BJ (cell line): ENCODE measurements at regions not wholly inside any gene's neighbourhood (a gene's known extent, or its start where the extent isn't known, plus 50 kb on each side); places are given as distances from the start of the nearest gene placed in this dataset.

Experiments
- CTCF ChIA-PET: fragments of 350-600 bp; formaldehyde crosslinking; extraction: SDS; loops from one replicate; lab custom pipeline; 2021; ENCODE audit warnings: antibody characterized with exemption, inconsistent platforms; lab: Yijun Ruan, JAX
- POLR2A ChIA-PET: fragments of 300-600 bp; sonication (Branson Sonifier 250); formaldehyde crosslinking; extraction: SDS; loops from one replicate; lab custom pipeline; 2021; ENCODE audit warnings: antibody characterized with exemption; lab: Charles Lee
- DNase-seq: peaks from one replicate; pipeline ENCODE4 v3.0.0-alpha.2; 2011; ENCODE audit warnings: low read depth
- H3K27me3 ChIP-seq: 2 replicates; pipeline ENCODE4 v1.6.0; 2011; ENCODE audit warnings: low read length; ENCODE audit not compliant: control insufficient read depth, insufficient read depth
- H3K36me3 ChIP-seq: 2 replicates; pipeline ENCODE4 v1.5.1; 2011; ENCODE audit warnings: low read length; ENCODE audit not compliant: control insufficient read depth, insufficient read depth
- H3K4me3 ChIP-seq: 2 replicates; pipeline ENCODE4 v1.5.1; 2011; ENCODE audit warnings: low read depth, mild to moderate bottlenecking, control low read depth, low read length
- TF ChIP-seq, protein P1 (sequence below): IDR thresholded peaks from 2 replicates; pipeline ENCODE4 v1.5.1; 2011; ENCODE audit warnings: low read depth, mild to moderate bottlenecking, control low read depth, inconsistent platforms, low read length, moderate library complexity; ENCODE audit not compliant: insufficient read depth

DNA sequence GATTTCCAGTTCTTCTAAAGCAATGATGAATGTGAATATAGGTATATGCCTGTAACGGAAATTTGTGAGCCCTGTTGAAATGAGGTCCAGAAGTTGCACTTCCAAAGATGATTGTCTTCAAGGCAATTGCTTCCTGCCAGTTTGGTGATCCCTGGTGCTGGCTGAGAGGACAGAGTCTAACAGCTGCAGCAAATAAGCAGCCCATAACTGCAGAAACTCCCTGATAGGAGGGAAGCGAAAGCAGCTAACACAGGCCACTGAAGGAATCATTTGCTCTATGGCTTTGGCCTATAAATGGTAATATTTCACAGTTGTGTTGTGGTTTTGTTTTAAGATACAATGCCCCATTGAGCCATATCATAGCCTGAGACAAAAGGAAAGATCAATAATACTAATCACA, 451.5 kb upstream of the MIR17HG start:
- Histone ChIP-seq H3K36me3 (no peaks in the 10 kb centered on the region), H3K27me3 (no peaks in the 10 kb centered on the region), H3K4me3 (no peak overlapping the region)
- ChIA-PET CTCF (no interaction called here), POLR2A (no interaction called here)
- no peak for DNase-seq
- TF ChIP-seq, protein P1, sequence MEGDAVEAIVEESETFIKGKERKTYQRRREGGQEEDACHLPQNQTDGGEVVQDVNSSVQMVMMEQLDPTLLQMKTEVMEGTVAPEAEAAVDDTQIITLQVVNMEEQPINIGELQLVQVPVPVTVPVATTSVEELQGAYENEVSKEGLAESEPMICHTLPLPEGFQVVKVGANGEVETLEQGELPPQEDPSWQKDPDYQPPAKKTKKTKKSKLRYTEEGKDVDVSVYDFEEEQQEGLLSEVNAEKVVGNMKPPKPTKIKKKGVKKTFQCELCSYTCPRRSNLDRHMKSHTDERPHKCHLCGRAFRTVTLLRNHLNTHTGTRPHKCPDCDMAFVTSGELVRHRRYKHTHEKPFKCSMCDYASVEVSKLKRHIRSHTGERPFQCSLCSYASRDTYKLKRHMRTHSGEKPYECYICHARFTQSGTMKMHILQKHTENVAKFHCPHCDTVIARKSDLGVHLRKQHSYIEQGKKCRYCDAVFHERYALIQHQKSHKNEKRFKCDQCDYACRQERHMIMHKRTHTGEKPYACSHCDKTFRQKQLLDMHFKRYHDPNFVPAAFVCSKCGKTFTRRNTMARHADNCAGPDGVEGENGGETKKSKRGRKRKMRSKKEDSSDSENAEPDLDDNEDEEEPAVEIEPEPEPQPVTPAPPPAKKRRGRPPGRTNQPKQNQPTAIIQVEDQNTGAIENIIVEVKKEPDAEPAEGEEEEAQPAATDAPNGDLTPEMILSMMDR: no peak

DNA sequence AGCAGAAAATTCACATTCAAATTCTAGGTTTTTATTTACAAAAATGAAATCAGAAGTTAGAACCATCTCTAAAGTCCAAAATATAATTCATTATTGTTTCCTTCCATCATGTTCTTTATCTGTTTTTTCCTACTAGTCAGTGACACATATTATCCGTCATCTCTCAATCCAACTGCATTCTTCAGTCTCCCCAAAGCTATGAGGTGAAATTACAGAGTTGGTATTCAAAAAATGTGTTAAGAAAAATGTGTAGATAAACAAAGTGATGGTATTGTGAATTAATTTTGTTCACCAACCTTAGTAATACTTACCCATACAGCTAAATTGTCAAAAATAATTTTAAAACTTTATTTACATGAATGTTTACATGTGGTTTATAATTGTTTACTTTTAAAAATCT, 448.7 kb upstream of the MIR17HG start:
- H3K4me3 ChIP-seq: no peak overlapping the region
- ChIA-PET CTCF (no interaction called here), POLR2A (no interaction called here)
- no peak for DNase-seq
- H3K36me3 ChIP-seq: no peaks in the 10 kb centered on the region
- H3K27me3 ChIP-seq: no peaks in the 10 kb centered on the region
- TF ChIP-seq, protein P1: no peak

DNA sequence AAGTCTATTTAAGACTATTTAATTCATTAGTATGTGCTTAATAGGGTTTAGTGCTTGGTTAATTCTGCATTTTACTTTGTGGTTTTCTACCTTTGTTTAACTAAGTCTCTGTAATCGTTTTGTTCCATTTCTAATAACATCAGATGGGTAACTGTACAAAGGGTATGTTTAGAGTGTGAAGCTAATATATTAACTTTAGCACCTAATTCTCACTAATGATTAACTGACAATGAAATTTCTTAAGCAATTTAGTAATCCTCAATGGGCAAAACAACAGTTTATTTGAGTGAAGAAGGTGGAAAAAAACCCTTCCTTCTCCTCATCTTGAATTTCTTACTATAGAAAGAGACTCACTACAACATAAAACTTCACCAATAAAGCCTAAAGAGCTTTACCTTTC, 448.1 kb upstream of the MIR17HG start:
- ChIA-PET CTCF (no interaction called here), POLR2A (no interaction called here)

DNA sequence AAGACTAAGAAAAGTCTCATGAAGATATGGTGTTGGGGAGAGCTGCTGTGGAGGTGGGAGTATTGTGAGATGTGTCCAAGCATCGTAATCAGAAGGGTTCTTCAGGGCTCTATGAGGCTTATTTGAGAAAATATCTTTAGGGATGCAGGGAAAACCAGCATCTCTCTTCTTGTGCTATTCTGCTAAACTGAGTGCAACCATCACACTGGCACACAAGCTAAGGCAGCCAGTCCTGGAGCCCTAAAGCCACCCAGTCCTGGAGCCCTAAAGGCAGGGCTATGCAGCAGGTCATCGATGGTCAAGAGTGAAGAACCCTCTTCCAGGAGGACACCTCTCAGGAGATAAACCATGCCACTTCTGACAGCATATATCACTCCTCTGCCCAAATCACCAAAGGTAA, 445.2 kb upstream of the MIR17HG start:
- DNase-seq: no peak
- ChIA-PET POLR2A (no interaction called here), CTCF (no interaction called here)
- no peak overlapping the region for H3K4me3 ChIP-seq
- TF ChIP-seq, protein P1: no peak
- H3K36me3 ChIP-seq: no peaks in the 10 kb centered on the region
- no peaks in the 10 kb centered on the region for H3K27me3 ChIP-seq

More for the DNA sequence above, 448.1 kb upstream of the MIR17HG start:
- no peak for DNase-seq
- Histone ChIP-seq H3K27me3 (no peaks in the 10 kb centered on the region), H3K4me3 (no peak overlapping the region), H3K36me3 (no peaks in the 10 kb centered on the region)
- TF ChIP-seq, protein P1: no peak

DNA sequence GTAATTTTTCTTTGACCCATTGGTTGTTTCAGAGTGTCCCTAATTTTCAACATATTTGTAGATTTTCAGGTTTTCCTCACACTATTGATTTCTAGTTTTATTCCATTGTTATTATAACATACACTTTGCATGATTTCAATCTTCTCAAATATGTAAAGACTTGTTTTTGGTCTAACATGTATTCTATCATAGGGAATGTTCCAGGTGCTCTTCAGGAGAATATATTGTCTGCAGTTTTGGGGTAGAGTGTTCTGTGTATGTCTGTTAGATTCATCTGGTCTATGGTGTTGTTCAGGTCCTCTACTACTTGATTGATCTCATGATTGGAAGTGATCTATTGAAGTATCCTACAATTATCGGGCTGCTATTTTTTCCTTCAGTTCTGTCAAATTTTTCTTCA, 440.9 kb upstream of the MIR17HG start:
- ChIA-PET CTCF (interaction anchor here (0.6 kb wide), 1 partner anchor 11 kb away, joined by 3 read pairs; no protein-coding TSS in a partner anchor), POLR2A (no interaction called here)
- no peaks in the 10 kb centered on the region for H3K27me3 ChIP-seq
- DNase-seq: no peak
- TF ChIP-seq, protein P1: no peak
- no peaks in the 10 kb centered on the region for H3K36me3 ChIP-seq
- H3K4me3 ChIP-seq: no peak overlapping the region
